ENCODE measurements at regions not wholly inside any gene's neighbourhood (a gene's known extent, or its start where the extent isn't known, plus 50 kb on each side); places are given as distances from the start of the nearest gene placed in this dataset.

DNA sequence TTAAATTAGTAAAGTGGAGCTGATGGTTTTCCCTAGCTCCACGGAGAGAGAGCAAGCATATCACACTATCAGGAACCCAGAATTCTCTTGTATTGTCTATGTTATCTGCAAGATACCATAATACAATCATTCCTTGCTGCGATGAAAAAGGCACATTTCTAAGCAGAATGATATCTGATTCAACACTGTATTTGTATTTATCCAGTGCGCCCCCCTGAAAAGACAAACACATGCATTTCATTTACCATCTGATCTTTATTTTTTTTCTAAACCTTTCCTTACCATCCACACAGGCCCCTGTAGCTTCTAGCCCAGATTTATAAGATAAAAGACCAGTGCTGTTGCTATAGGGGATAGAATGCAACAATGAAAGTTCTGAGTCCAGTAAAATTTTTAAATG lies 420.6 kb downstream of the TDRD15 start:
- DNase-seq: no peak

GRCh38 chr2:21552981-21553380 lies 429.2 kb downstream of the TDRD15 start:
- DNase-seq: no peak

- DNase-seq: no peak
Measured at GRCh38 chr2:21559351-21559750, 435.6 kb downstream of the TDRD15 start.

GRCh38 chr2:21561965-21562364 lies 438.2 kb downstream of the TDRD15 start:
- no peak for DNase-seq

GRCh38 chr2:21567395-21567794 lies 443.6 kb downstream of the TDRD15 start:
- no peak for DNase-seq

DNA sequence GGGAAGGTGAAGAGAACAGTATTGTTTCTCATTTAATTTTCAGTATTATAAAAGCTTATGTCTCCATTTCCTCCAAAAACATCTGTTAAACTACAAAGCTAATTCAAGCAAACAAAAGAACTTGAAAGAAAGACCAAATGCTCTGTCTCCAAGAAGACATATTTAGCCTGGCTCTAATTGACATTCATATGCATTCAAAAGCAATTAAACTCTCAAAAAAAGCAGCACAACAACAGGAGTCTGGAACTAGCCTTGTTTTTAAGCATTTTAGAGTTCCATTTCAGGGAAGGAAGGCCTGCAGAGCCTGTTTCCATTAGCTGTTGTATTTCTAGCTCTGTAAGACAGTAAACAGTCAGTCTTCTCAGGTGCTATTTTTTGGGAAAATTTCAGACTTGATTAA lies 447.9 kb downstream of the TDRD15 start:
- DNase-seq: no peak

DNA sequence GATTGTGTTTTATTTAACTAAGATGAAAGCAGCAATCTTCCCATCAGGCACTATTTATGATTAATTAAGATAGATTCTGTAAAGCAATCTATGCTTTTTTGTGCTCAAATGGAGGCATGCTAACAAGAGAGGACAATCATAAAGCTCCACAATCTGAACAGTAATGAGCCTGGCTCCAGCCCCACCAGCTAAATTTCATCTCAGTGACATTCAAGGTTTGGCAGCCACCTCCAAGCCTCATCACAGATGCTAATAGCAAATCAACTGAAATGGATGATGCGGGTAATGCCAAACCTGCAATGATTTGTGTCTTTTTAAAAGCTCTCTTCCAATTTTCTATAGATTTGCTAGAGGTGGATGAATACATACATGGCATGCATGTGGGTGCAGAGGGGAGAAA lies 456.6 kb downstream of the TDRD15 start:
- no peak for DNase-seq

DNA sequence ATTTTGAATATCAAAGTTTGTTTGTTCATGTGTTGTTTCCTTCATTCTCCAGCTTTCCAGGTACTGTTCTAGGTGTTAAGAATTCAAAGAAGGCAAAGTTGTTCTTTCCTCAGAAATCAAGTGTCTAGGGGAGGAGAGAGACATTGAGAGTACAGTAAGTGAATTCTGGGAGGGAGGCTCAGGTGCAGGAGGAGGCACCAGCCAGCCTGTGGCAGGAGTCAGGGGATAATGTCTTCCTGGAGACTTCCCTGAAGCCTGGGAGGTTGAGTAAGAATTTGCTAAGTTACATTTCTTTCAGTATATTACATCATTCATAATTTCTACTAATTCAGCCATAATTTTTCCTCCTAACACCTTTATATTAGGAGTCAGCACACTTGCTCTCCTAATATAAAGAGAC lies 462.1 kb downstream of the TDRD15 start:
- DNase-seq: no peak

- no peak for DNase-seq
Measured at GRCh38 chr2:21590026-21590690, 466.4 kb downstream of the TDRD15 start.

GRCh38 chr2:21591926-21592325 lies 468.2 kb downstream of the TDRD15 start:
- DNase-seq: no peak

GRCh38 chr2:21599417-21599816 lies 475.6 kb downstream of the TDRD15 start:
- DNase-seq: no peak

DNA sequence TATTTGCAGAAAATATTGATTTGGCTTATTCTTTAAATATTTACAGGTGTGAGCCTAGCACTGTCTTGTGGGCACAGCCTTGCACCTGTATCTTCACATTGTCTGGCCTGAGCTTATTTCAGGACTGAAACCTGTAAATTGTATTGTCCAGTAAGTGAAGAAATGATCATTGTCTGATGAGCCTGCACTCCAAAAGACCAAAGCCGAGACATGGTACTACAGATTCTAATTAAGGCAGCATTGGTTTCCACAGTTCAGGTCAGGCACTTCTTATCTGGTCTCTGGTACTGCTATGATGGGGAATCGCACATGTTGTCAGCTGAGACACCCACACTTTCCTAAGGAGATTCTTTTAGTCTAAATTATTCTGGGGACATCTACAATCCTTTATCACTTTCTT lies 479.0 kb downstream of the TDRD15 start:
- DNase-seq: no peak

DNA sequence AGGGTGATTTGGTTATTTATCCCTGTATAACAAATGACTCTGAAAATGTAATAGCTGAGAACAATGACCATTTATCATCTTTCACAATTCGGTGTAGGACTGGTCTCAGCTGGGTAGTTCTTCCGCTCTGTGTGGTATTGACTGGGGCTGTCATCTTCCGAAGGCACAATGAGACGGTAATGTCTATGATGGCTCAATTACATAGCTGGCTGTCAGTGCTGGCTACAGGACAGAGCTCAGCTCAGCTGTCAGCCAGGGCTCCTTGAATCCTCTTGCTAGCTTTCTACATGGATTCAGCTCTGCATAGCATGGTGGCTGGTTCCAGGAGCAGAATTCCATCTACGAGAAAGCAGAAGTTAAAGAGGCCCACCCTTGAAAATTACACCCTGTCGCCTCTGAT lies 483.8 kb downstream of the TDRD15 start:
- DNase-seq: no peak

- no peak for DNase-seq
Measured at GRCh38 chr2:21610304-21610703, 486.5 kb downstream of the TDRD15 start.

DNA sequence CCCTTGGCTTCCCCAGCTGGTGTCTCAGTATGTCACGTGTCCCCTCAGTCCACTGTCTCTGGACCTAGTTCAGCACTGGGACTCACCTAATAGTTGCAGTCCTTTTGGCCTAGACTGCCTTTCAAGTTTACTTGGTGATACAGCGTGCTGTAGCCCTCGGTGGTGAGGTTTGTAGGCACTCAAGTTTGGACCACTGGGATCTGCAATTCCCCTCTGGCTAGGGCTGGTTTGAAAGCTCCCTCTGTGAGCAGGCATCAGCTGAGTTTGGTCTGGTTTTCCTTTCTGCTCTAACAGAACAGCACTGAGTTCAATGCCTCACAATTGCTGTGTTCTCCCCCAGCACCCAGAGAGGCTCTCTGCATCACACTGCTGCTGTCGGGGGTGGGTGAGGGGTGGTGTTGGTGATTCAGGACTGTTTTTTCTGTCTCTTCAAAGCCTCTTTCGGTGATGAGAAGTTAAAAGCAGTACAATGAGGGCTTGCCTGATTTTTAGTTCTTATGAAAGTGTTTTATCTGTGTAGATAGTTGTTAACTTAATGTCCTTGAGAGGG lies 494.2 kb downstream of the TDRD15 start:
- DNase-seq: no peak

GRCh38 chr2:21620771-21621170 lies 497.0 kb downstream of the TDRD15 start:
- no peak for DNase-seq

- DNase-seq: no peak
Measured at GRCh38 chr2:21627938-21628337, 504.2 kb downstream of the TDRD15 start.

DNA sequence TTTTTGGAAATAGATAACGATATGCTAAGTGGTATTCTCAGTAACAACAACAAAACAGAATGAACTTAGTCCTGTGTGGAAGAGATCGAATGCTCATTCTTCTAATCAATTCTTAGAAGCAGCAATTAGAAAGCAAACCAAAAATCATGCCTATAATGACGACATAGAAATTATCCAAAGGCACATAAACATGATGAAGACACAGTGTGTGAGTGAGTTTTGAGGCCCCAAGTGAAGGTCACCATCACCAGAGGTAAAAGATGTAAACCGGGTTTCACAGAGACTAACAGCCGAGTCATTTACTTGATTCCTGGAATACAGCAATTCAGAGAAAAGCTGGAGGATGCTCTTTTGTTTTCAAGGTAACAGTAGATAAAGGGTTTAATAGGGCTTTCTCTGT lies 509.2 kb downstream of the TDRD15 start:
- DNase-seq: no peak

- DNase-seq: no peak
Measured at GRCh38 chr2:21633466-21633865, 509.7 kb downstream of the TDRD15 start.

- DNase-seq: no peak
Measured at GRCh38 chr2:21633911-21634310, 510.1 kb downstream of the TDRD15 start.

GRCh38 chr2:21640046-21640445 lies 516.3 kb downstream of the TDRD15 start:
- no peak for DNase-seq

DNA sequence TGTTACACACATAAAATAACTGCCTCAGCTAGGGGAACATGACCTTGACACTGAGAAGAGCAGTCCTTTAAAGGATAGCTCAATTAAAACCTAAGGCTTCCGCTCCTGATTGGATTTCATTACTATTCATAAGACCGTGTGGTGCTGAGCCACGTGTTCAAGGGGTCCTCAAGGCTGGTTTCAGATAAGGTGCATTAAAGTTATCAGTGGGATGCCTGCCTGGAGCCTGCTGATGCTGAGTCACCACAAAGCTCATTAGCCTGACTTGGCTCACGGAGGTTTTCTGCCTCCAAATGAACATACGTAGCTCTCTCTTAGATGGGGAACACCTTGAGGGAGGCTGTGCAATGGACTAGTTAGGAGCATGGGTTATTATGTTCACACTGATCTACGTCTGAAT lies 518.9 kb downstream of the TDRD15 start:
- DNase-seq: no peak

DNA sequence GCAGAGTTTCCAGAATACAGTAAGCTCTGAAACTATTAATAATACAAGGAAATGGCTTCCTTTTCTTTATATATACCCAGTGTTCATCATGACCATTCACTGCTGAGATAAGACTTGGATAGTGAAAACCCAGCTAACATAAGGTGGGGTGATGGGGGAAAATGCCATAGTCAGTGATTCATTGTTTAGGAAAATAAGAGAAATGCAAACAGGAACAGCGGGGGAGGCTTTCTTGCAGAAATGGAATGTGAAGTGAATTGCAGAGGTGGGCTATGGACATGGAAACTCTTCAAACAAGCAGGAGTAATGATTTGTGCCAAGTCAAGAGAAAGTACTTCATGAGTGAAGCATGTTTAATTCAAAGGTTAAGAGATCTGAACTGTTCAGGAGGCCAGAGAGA lies 519.4 kb downstream of the TDRD15 start:
- no peak for DNase-seq

GRCh38 chr2:21644266-21644665 lies 520.5 kb downstream of the TDRD15 start:
- DNase-seq: no peak

- no peak for DNase-seq
Measured at GRCh38 chr2:21646345-21646744, 522.6 kb downstream of the TDRD15 start.
